GM06990 (cell line): ENCODE measurements at regions not wholly inside any gene's neighbourhood (a gene's known extent, or its start where the extent isn't known, plus 50 kb on each side); places are given as distances from the start of the nearest gene placed in this dataset.

Experiments used
- DNase-seq: peaks from one replicate; pipeline ENCODE4 v3.0.0-alpha.2; 2011; ENCODE audit not compliant: insufficient read length; ENCODE audit errors: extremely low read depth
- H3K27me3 ChIP-seq: replicated peaks from 2 replicates; pipeline ENCODE4 v1.6.0; 2011; ENCODE audit warnings: low read length; ENCODE audit not compliant: control insufficient read depth, insufficient read depth
- H3K36me3 ChIP-seq: 2 replicates; pipeline ENCODE4 v1.5.1; 2011; ENCODE audit warnings: low read length; ENCODE audit not compliant: control insufficient read depth, insufficient read depth
- H3K4me3 ChIP-seq: replicated peaks from 2 replicates; pipeline ENCODE4 v1.5.1; 2011; ENCODE audit warnings: low read depth, mild to moderate bottlenecking, control low read depth, low read length
- TF ChIP-seq, protein P1 (sequence below): IDR thresholded peaks from 2 replicates; pipeline ENCODE4 v1.5.1; 2011; ENCODE audit warnings: low read length, control low read depth, mild to moderate bottlenecking, inconsistent platforms; ENCODE audit not compliant: insufficient read depth, poor library complexity, severe bottlenecking

DNA sequence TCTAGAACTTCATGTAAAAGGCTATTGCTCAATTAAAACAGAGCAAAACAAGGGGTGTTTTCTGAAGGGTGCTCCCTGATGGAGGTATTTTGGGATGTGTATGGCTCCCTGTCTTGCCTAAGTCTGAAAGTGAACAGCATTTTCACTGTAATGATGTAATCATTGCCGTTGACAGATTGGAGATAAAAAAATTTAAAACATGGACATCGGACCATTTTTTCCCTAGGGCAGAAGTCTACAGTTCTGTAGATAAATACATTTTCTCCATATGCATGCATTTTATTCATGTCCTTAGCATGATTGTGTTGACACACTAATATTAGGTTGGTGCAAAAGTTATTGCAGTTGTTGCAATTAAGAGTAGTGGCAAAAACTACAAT lies 85.1 kb upstream of the ATXN1 start:
- H3K4me3 ChIP-seq: no peak overlapping the region
- TF ChIP-seq, protein P1, sequence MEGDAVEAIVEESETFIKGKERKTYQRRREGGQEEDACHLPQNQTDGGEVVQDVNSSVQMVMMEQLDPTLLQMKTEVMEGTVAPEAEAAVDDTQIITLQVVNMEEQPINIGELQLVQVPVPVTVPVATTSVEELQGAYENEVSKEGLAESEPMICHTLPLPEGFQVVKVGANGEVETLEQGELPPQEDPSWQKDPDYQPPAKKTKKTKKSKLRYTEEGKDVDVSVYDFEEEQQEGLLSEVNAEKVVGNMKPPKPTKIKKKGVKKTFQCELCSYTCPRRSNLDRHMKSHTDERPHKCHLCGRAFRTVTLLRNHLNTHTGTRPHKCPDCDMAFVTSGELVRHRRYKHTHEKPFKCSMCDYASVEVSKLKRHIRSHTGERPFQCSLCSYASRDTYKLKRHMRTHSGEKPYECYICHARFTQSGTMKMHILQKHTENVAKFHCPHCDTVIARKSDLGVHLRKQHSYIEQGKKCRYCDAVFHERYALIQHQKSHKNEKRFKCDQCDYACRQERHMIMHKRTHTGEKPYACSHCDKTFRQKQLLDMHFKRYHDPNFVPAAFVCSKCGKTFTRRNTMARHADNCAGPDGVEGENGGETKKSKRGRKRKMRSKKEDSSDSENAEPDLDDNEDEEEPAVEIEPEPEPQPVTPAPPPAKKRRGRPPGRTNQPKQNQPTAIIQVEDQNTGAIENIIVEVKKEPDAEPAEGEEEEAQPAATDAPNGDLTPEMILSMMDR: no peak
- no peaks in the 10 kb centered on the region for H3K27me3 ChIP-seq
- no peak for DNase-seq
- no peaks in the 10 kb centered on the region for H3K36me3 ChIP-seq

DNA sequence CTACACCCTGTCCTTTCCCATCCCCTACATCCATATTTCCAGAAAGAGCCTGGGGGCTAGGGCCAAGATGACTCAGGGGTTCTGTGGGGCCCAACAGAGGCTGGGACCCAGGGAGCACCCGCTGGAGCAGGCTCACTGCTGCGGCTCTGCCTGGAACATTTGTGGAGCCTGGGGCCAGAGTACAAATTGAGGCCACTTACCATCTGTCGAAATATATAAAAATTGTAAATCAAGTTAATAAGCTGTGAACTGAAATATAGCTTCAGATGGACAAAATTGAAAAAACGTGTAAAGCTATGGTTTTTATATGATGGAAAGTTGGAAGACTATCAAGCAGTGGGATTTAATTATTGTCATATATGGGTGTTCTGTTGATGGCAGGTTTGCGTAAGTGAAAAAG lies 82.9 kb upstream of the ATXN1 start:
- DNase-seq: no peak
- H3K4me3 ChIP-seq: no peak overlapping the region
- H3K27me3 ChIP-seq: no peaks in the 10 kb centered on the region
- H3K36me3 ChIP-seq: no peaks in the 10 kb centered on the region
- TF ChIP-seq, protein P1: no peak

DNA sequence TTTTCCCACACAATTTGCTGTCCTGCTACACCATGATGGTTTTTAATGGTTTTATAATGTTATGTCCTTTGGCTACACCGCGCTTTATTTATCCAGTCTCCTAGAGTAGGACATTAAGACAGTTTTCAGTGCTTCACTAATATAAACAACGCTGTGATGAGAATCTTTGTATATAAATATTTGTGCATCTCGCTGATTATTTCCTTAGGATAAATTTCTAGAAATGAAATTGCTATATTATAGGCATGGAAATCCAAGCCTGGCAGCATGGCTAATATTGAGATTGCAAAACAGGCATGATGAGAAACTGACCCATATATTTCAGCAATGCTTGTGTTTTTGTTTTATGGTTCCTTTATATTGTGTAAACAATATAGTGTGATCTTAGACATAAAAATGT lies 81.4 kb upstream of the ATXN1 start:
- H3K27me3 ChIP-seq: no peaks in the 10 kb centered on the region
- no peak for DNase-seq
- TF ChIP-seq, protein P1: no peak
- no peak overlapping the region for H3K4me3 ChIP-seq
- no peaks in the 10 kb centered on the region for H3K36me3 ChIP-seq

DNA sequence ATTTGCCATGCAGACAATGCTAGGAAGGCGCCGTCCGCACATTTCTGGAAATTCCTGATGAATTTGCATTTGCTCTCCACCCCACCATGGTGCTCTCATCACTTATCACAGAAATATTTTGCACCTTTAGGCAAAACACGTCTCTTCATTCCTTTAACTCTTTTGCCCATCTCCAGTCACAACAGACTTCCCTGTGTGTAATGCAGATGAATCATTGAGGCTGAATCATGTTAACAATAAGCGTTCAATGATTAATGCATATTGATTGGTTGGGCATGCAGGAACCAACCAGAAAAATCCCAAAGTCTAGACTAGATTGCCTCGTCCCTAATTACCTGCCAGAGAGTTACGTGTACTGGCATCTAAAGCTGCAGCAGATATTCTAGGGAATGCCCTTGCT lies 80.0 kb upstream of the ATXN1 start:
- Histone ChIP-seq H3K4me3 (no peak overlapping the region), H3K27me3 (no peaks in the 10 kb centered on the region), H3K36me3 (no peaks in the 10 kb centered on the region)
- no peak for DNase-seq
- TF ChIP-seq, protein P1: no peak

DNA sequence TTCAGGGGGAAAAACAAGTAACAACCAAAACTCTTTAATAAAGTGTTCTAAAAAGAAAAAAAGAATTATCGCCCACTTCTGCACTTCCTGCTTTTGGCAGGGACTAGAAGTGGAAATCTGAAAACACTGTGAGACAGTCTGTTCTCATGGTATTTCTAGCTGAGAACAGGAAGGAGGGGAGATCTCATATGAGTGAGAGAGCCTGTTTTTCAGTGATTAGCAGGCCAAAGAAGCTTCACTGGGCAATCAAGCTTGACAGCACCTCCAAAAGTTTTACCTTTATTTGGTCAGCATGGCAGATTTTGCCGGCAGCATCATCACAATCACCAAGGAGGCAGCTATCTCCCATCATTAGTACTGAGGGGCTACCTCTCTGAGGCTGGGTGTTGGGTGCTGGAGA lies 79.5 kb upstream of the ATXN1 start:
- TF ChIP-seq, protein P1: no peak
- H3K36me3 ChIP-seq: no peaks in the 10 kb centered on the region
- H3K4me3 ChIP-seq: no peak overlapping the region
- no peaks in the 10 kb centered on the region for H3K27me3 ChIP-seq
- DNase-seq: peak; percentile 55

DNA sequence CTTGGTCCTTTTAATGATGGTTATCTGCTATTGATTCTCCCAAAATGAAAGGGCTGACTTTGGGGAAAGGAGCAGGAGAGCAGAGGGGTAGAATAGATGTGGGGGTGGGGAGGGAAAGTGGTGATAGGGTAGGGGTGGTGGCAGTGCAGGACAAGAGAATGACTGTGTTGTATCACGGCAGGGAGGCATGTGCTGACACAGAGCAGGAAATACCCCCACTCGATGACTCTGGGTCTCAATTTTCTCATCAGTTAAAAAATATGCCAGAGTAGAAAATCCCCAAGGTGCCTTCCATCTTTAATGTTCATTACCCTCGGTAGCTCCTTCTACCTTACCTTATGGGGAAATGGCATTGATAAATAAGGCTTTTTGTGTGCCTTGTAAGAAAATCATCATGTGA lies 79.0 kb upstream of the ATXN1 start:
- no peaks in the 10 kb centered on the region for H3K27me3 ChIP-seq
- DNase-seq: peak; percentile 48
- H3K4me3 ChIP-seq: no peak overlapping the region
- TF ChIP-seq, protein P1: no peak
- no peaks in the 10 kb centered on the region for H3K36me3 ChIP-seq
